ENCODE measurements at regions not wholly inside any gene's neighbourhood (a gene's known extent, or its start where the extent isn't known, plus 50 kb on each side); places are given as distances from the start of the nearest gene placed in this dataset.
A peak's percentile ranks its signal among the peaks of the same experiment; 100 is the strongest.

- DNase-seq (ENCODE audit: extremely low spot score): no peak
- CTCF ChIA-PET: interaction anchor here (1.4 to 1.6 kb wide), 2 partner anchors 13 to 116 kb away, joined by 3 to 5 read pairs; no protein-coding TSS in a partner anchor
- POLR2A ChIA-PET: no interaction called here
Measured at GRCh38 chr9:19521205-19521604, 112.4 kb downstream of the ACER2 start.

DNA sequence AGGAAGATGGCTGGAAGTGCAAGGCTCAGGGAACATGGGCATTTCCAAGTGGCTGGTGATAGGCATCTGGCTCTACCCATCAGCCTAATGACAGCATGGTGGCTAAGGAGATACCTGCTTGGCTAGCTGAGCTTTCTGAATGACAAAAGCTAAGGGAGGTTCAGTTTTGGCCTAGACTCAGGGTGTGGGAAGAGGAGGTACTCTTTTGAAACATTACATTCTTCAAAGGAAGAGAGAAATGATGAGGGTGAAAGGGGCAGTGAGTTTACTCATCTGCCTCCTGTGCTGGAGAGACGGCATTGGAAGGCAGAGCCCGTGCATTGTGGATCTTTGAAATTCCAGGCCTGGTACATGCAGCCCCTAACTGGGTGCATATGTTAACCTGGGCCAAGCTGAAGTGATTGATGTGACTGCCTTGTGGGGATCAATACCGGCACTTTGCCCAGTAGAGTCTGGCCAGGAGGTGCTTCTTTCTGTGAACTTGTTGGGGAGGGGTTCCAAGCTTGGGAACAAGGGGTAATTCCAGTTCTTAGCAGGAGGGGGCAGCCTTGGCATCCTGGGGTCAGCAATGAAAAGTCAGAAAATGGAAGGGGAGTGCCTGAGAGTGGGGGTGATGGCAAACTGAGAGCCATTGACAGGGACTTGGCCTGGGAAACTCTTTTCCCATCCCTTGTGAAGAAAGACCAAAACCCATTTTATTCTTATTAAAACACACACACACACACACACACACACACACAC, 108.6 kb downstream of the ACER2 start:
- TF ChIP-seq, protein P1, sequence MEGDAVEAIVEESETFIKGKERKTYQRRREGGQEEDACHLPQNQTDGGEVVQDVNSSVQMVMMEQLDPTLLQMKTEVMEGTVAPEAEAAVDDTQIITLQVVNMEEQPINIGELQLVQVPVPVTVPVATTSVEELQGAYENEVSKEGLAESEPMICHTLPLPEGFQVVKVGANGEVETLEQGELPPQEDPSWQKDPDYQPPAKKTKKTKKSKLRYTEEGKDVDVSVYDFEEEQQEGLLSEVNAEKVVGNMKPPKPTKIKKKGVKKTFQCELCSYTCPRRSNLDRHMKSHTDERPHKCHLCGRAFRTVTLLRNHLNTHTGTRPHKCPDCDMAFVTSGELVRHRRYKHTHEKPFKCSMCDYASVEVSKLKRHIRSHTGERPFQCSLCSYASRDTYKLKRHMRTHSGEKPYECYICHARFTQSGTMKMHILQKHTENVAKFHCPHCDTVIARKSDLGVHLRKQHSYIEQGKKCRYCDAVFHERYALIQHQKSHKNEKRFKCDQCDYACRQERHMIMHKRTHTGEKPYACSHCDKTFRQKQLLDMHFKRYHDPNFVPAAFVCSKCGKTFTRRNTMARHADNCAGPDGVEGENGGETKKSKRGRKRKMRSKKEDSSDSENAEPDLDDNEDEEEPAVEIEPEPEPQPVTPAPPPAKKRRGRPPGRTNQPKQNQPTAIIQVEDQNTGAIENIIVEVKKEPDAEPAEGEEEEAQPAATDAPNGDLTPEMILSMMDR (IDR thresholded peaks at IDR 0.05; ENCODE audit: control extremely low read depth, extremely low read depth, low read depth, missing control alignments): peak; percentile 29
- ChIA-PET POLR2A (no interaction called here), CTCF (interaction anchor here (0.8 to 1.7 kb wide), 7 partner anchors 10 to 1590 kb away, joined by 3 to 6 read pairs (median 4); no protein-coding TSS in a partner anchor)
- peak; percentile 17 for DNase-seq (ENCODE audit: extremely low spot score)

More at GRCh38 chr9:19521205-19521604, 112.4 kb downstream of the ACER2 start:
- TF ChIP-seq, protein P1 (IDR thresholded peaks at IDR 0.05; ENCODE audit: control extremely low read depth, extremely low read depth, low read depth, missing control alignments): no peak

DNA sequence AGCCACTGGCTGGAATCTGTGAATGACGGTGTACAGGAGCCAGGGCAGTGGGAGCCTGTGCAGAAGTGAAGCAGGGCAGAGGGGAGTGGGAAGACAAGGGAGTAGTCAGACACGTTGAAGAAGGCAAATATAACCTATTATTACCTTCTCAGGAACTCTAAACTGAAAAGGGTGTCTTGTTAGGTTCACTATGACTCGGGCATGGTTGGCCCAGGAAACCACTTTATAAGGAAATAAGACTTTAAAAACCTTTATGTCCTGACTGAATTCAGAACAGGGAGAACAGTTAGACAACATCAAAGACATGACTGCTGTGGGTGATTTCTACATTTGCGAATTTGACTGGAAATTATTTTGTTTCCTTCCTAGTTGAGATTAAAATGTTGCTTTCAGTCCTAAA, 107.5 kb downstream of the ACER2 start:
- POLR2A ChIA-PET: no interaction called here
- CTCF ChIA-PET: interaction anchor here (0.8 kb wide), 1 partner anchor 51 kb away, joined by 4 read pairs; no protein-coding TSS in a partner anchor
- no peak for DNase-seq (ENCODE audit: extremely low spot score)
- TF ChIP-seq, protein P1 (IDR thresholded peaks at IDR 0.05; ENCODE audit: control extremely low read depth, extremely low read depth, low read depth, missing control alignments): no peak

- no peak for DNase-seq (ENCODE audit: extremely low spot score)
- ChIA-PET CTCF (no interaction called here), POLR2A (no interaction called here)
- TF ChIP-seq, protein P1 (IDR thresholded peaks at IDR 0.05; ENCODE audit: control extremely low read depth, extremely low read depth, low read depth, missing control alignments): no peak
Measured at GRCh38 chr9:19513671-19514275, 105.0 kb downstream of the ACER2 start.

DNA sequence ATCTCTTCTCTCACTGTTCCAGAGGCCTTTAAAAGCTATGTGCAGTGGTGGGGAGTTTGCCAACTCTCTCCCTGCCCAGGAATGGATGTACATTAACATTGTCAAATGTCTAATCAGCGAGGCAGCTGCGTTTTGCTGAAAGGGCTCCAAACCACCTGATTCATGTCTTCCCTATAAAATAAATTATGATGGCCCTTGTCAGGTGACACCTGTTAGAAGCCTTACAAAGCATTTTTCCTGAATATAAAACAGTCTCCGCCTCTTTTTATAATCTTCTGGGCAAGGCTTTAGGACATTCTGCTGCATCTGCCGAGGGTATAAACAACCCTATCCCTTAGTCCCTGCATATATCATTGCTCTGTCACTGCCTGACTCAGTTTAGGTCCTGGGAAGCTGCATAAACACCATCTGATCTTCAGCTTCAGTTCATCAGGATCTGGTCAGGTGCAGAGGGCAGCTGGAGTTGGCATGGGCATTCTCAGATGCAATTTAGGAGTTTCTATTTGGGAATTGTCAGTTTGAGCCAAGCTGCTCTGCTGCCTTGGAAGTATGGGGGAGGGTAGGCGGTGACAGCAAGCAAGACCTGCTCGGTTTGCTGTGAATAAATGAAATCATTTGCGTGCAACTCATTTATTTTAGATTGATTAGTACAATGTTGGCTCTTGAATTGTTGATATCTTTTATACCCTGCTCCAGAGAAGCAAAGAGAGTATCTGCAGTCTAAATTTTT, 103.5 kb downstream of the ACER2 start:
- TF ChIP-seq, protein P1 (IDR thresholded peaks at IDR 0.05; ENCODE audit: control extremely low read depth, extremely low read depth, low read depth, missing control alignments): no peak
- DNase-seq (ENCODE audit: extremely low spot score): no peak
- CTCF ChIA-PET: interaction anchor here (0.9 to 2.5 kb wide), 4 partner anchors 31 to 85 kb away, joined by 3 to 7 read pairs (median 3); no protein-coding TSS in a partner anchor
- POLR2A ChIA-PET: no interaction called here

DNA sequence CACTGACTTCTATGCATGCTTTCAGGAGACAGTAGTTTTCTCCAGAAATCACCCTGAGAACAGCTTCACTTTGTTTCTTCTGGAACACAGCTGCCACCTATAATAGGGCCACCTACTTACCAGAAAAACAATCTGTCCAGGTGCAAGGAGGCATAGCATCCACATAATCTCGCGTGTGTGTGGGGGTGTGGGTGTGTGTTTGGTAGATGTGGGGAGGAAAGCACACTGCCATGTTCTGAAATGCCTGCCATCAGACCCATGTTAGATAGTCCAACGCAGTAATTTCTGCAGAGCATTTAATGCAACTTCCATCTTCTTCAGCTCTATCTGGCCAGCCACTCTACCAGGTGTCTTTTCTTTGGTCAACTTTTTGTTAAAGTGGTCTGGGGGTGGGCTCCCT, 102.9 kb downstream of the ACER2 start:
- DNase-seq (ENCODE audit: extremely low spot score): no peak
- ChIA-PET CTCF (interaction anchor here (0.9 to 2.5 kb wide), 4 partner anchors 30 to 86 kb away, joined by 3 to 7 read pairs (median 3); no protein-coding TSS in a partner anchor), POLR2A (no interaction called here)
- TF ChIP-seq, protein P1 (IDR thresholded peaks at IDR 0.05; ENCODE audit: control extremely low read depth, extremely low read depth, low read depth, missing control alignments): no peak

Data from GM10248 (cell line).